ENCODE measurements at regions not wholly inside any gene's neighbourhood (a gene's known extent, or its start where the extent isn't known, plus 50 kb on each side); places are given as distances from the start of the nearest gene placed in this dataset.

GRCh38 chr1:73943270-73943669 lies 254.7 kb downstream of the LRRIQ3 start:
- TF ChIP-seq GATA2 (IDR thresholded peaks at IDR 0.05; ENCODE audit: low read depth, low read length) (no peak), GATA3 (IDR thresholded peaks at IDR 0.05; ENCODE audit: low read depth, low read length) (no peak)

Measured in SH-SY5Y (cell line).